AG08396 (cell line): ENCODE measurements at regions not wholly inside any gene's neighbourhood (a gene's known extent, or its start where the extent isn't known, plus 50 kb on each side); places are given as distances from the start of the nearest gene placed in this dataset.

Experiments used
- DNase-seq: peaks from one replicate; pipeline ENCODE4 v3.0.0; 2012; ENCODE audit warnings: low spot score, mixed read lengths

GRCh38 chr7:41175435-41175834, 527.5 kb downstream of the INHBA start:
- no peak for DNase-seq

GRCh38 chr7:41174521-41174920, 528.4 kb downstream of the INHBA start:
- DNase-seq: no peak

- DNase-seq: no peak
These were observed 532.4 kb downstream of the INHBA start for GRCh38 chr7:41170466-41170865.

- no peak for DNase-seq
These were observed 533.6 kb downstream of the INHBA start for GRCh38 chr7:41169317-41169716.

- DNase-seq: no peak
These were observed 535.1 kb downstream of the INHBA start for GRCh38 chr7:41167836-41168235.

GRCh38 chr7:41164440-41164839, 538.5 kb downstream of the INHBA start:
- no peak for DNase-seq

- DNase-seq: no peak
These were observed 538.9 kb downstream of the INHBA start for GRCh38 chr7:41163991-41164390.

GRCh38 chr7:41162612-41163011, 540.3 kb downstream of the INHBA start:
- no peak for DNase-seq

- no peak for DNase-seq
These were observed 541.8 kb downstream of the INHBA start for GRCh38 chr7:41161041-41161587.

- DNase-seq: no peak
These were observed 546.6 kb downstream of the INHBA start for GRCh38 chr7:41156268-41156667.

- no peak for DNase-seq
These were observed 549.6 kb downstream of the INHBA start for GRCh38 chr7:41153268-41153667.

GRCh38 chr7:41152179-41152678, 550.7 kb downstream of the INHBA start:
- DNase-seq: no peak

- DNase-seq: no peak
These were observed 553.3 kb downstream of the INHBA start for GRCh38 chr7:41149576-41149975.

- DNase-seq: peak; percentile 68
These were observed 554.4 kb downstream of the INHBA start for GRCh38 chr7:41148521-41148951.

GRCh38 chr7:41147606-41148485, 555.0 kb downstream of the INHBA start:
- DNase-seq: no peak

- DNase-seq: no peak
These were observed 556.5 kb downstream of the INHBA start for GRCh38 chr7:41146429-41146828.

- no peak for DNase-seq
These were observed 557.2 kb downstream of the INHBA start for GRCh38 chr7:41145656-41146055.

- no peak for DNase-seq
These were observed 559.9 kb downstream of the INHBA start for GRCh38 chr7:41142904-41143473.

GRCh38 chr7:41139789-41140188, 563.1 kb downstream of the INHBA start:
- DNase-seq: no peak

GRCh38 chr7:41136551-41136950, 566.3 kb downstream of the INHBA start:
- DNase-seq: no peak

GRCh38 chr7:41135511-41135910, 567.4 kb downstream of the INHBA start:
- DNase-seq: no peak

- DNase-seq: peak; percentile 18
These were observed 568.3 kb downstream of the INHBA start for GRCh38 chr7:41134300-41135255.
